SK-N-MC (cell line): ENCODE measurements at regions not wholly inside any gene's neighbourhood (a gene's known extent, or its start where the extent isn't known, plus 50 kb on each side); places are given as distances from the start of the nearest gene placed in this dataset.

Experiments
- EZH2 ChIP-seq: fragments of 200-600 bp; sonication (generic); IDR thresholded peaks from one replicate; pipeline ENCODE4 v1.6.1; 2017; ENCODE audit warnings: antibody characterized with exemption
- POLR2AphosphoS5 ChIP-seq: IDR thresholded peaks from 2 replicates; pipeline ENCODE4 v1.6.1; 2012; ENCODE audit warnings: mild to moderate bottlenecking, low read depth, low read length, borderline replicate concordance

GRCh38 chr4:126361287-126361686 is 1046.5 kb downstream of the FAT4 start:
- TF ChIP-seq EZH2, result no peak
- no peak for TF ChIP-seq POLR2AphosphoS5
